SW480 (cell line): ENCODE measurements at regions not wholly inside any gene's neighbourhood (a gene's known extent, or its start where the extent isn't known, plus 50 kb on each side); places are given as distances from the start of the nearest gene placed in this dataset.

Experiments
- DNase-seq: peaks from one replicate; pipeline ENCODE4 v3.0.0-alpha.2; 2016; ENCODE audit warnings: low spot score

GRCh38 chr11:70725739-70726138 lies 327.4 kb downstream of the CTTN start:
- DNase-seq, result no peak

GRCh38 chr11:70727021-70727420 lies 328.7 kb downstream of the CTTN start:
- no peak for DNase-seq

- peak; percentile 37 for DNase-seq
Measured at GRCh38 chr11:70727899-70728620, 329.7 kb downstream of the CTTN start.

GRCh38 chr11:70729949-70730348 lies 331.6 kb downstream of the CTTN start:
- DNase-seq, result no peak

- DNase-seq, result no peak
Measured at GRCh38 chr11:70730411-70730810, 332.1 kb downstream of the CTTN start.

GRCh38 chr11:70731271-70732022 lies 333.1 kb downstream of the CTTN start:
- no peak for DNase-seq

- no peak for DNase-seq
Measured at GRCh38 chr11:70732023-70732880, 333.9 kb downstream of the CTTN start.

- DNase-seq, result peak; percentile 23
Measured at GRCh38 chr11:70732881-70733196, 334.5 kb downstream of the CTTN start.

GRCh38 chr11:70733327-70734325 lies 335.3 kb downstream of the CTTN start:
- DNase-seq, result peak; percentile 33

GRCh38 chr11:70734379-70734778 lies 336.1 kb downstream of the CTTN start:
- DNase-seq, result no peak

- no peak for DNase-seq
Measured at GRCh38 chr11:70734911-70735310, 336.6 kb downstream of the CTTN start.

GRCh38 chr11:70735976-70736375 lies 337.6 kb downstream of the CTTN start:
- no peak for DNase-seq

GRCh38 chr11:70736461-70736860 lies 338.1 kb downstream of the CTTN start:
- no peak for DNase-seq

- no peak for DNase-seq
Measured at GRCh38 chr11:70736937-70737640, 338.8 kb downstream of the CTTN start.

GRCh38 chr11:70737816-70738630 lies 339.7 kb downstream of the CTTN start:
- no peak for DNase-seq

GRCh38 chr11:70738661-70739060 lies 340.3 kb downstream of the CTTN start:
- no peak for DNase-seq

GRCh38 chr11:70739091-70739490 lies 340.8 kb downstream of the CTTN start:
- no peak for DNase-seq

- DNase-seq, result peak; percentile 68
Measured at GRCh38 chr11:70739811-70740487, 341.6 kb downstream of the CTTN start.

GRCh38 chr11:70740488-70740851 lies 342.1 kb downstream of the CTTN start:
- DNase-seq, result no peak
